MM.1S (cell line): ENCODE measurements at regions not wholly inside any gene's neighbourhood (a gene's known extent, or its start where the extent isn't known, plus 50 kb on each side); places are given as distances from the start of the nearest gene placed in this dataset.

Experiments used
- DNase-seq: peaks from one replicate; pipeline ENCODE4 v3.0.0-alpha.2; 2015
- H2AFZ ChIP-seq: fragments of 300-600 bp; sonication (generic); 2 replicates; pipeline ENCODE4 v1.6.0; 2016; ENCODE audit warnings: antibody characterized with exemption, low read length
- H3F3A ChIP-seq: fragments of 300-600 bp; sonication (generic); 2 replicates; pipeline ENCODE4 v1.6.1; 2016; ENCODE audit warnings: mild to moderate bottlenecking, antibody characterized with exemption, low read length, moderate library complexity, mixed read lengths; ENCODE audit not compliant: insufficient read depth
- H3K27ac ChIP-seq: fragments of 300-600 bp; sonication (generic); 2 replicates; pipeline ENCODE4 v1.5.1; 2016; ENCODE audit warnings: mild to moderate bottlenecking, low read length
- H3K27me3 ChIP-seq: fragments of 300-600 bp; sonication (generic); replicated peaks from 2 replicates; pipeline ENCODE4 v1.6.0; 2016; ENCODE audit warnings: low read length; ENCODE audit not compliant: insufficient read depth
- H3K36me3 ChIP-seq: fragments of 300-600 bp; sonication (generic); replicated peaks from 2 replicates; pipeline ENCODE4 v1.6.1; 2016; ENCODE audit warnings: mild to moderate bottlenecking, low read length, mixed read lengths; ENCODE audit not compliant: insufficient read depth
- H3K4me1 ChIP-seq: fragments of 300-600 bp; sonication (generic); 2 replicates; pipeline ENCODE4 v1.6.1; 2016; ENCODE audit warnings: low read length, mixed read lengths
- H3K4me2 ChIP-seq: fragments of 300-600 bp; sonication (generic); 2 replicates; pipeline ENCODE4 v1.6.0; 2016; ENCODE audit warnings: low read depth, low read length
- H3K4me3 ChIP-seq: fragments of 300-600 bp; sonication (generic); 2 replicates; pipeline ENCODE4 v1.5.1; 2016; ENCODE audit warnings: low read length, mixed read lengths
- H3K79me2 ChIP-seq: fragments of 300-600 bp; sonication (generic); 2 replicates; pipeline ENCODE4 v1.6.1; 2016; ENCODE audit warnings: mixed run types, low read length, mixed read lengths
- H3K9ac ChIP-seq: fragments of 300-600 bp; sonication (generic); 2 replicates; pipeline ENCODE4 v1.6.1; 2016; ENCODE audit warnings: low read length, mixed read lengths
- H3K9me2 ChIP-seq: fragments of 300-600 bp; sonication (generic); replicated peaks from 2 replicates; pipeline ENCODE4 v1.6.1; 2016; ENCODE audit warnings: mild to moderate bottlenecking, low read length, mixed read lengths; ENCODE audit not compliant: insufficient read depth
- H3K9me3 ChIP-seq: fragments of 300-600 bp; sonication (generic); replicated peaks from 2 replicates; pipeline ENCODE4 v1.6.1; 2016; ENCODE audit warnings: mild to moderate bottlenecking, low read length, mixed read lengths; ENCODE audit not compliant: insufficient read depth
- H4K20me1 ChIP-seq: fragments of 300-600 bp; sonication (generic); 2 replicates; pipeline ENCODE4 v1.6.1; 2016; ENCODE audit warnings: mild to moderate bottlenecking, low read length, moderate library complexity, mixed read lengths; ENCODE audit not compliant: insufficient read depth
- CTCF ChIP-seq: fragments of 300-600 bp; sonication (generic); IDR thresholded peaks from 2 replicates; pipeline ENCODE4 v1.5.1; 2016; ENCODE audit warnings: antibody characterized with exemption, low read length, mixed read lengths
- EZH2 ChIP-seq: fragments of 300-600 bp; sonication (generic); optimal IDR thresholded peaks from 2 replicates; pipeline ENCODE3; 2017; ENCODE audit warnings: low read depth, mild to moderate bottlenecking, antibody characterized with exemption, low read length, mixed read lengths
- EZH2phosphoT487 ChIP-seq: fragments of 300-600 bp; sonication (generic); IDR thresholded peaks from 2 replicates; pipeline ENCODE4 v1.6.1; 2018; ENCODE audit warnings: antibody characterized with exemption, low read length

- H3K9ac ChIP-seq, result no peak overlapping the region
- no peaks in the 10 kb centered on the region for H3F3A ChIP-seq
- no peak overlapping the region for H3K27ac ChIP-seq
- no peaks in the 10 kb centered on the region for H3K4me1 ChIP-seq
- no peaks in the 10 kb centered on the region for H3K36me3 ChIP-seq
- no peak for DNase-seq
- TF ChIP-seq EZH2 (no peak), CTCF (no peak), EZH2phosphoT487 (no peak)
- no peak overlapping the region for H3K4me2 ChIP-seq
- no peak overlapping the region for H2AFZ ChIP-seq
- H3K4me3 ChIP-seq, result no peak overlapping the region
- no peaks in the 10 kb centered on the region for H3K9me3 ChIP-seq
- H3K27me3 ChIP-seq, result no peaks in the 10 kb centered on the region
- no peaks in the 10 kb centered on the region for H4K20me1 ChIP-seq
- no peaks in the 10 kb centered on the region for H3K9me2 ChIP-seq
- H3K79me2 ChIP-seq, result no peaks in the 10 kb centered on the region
These were observed 298.9 kb downstream of the ATXN7L3B start for GRCh38 chr12:74836567-74836966.

GRCh38 chr12:74846116-74846515 is 308.5 kb downstream of the ATXN7L3B start:
- H3K27me3 ChIP-seq, result no peaks in the 10 kb centered on the region
- no peak overlapping the region for H3K4me3 ChIP-seq
- H3K79me2 ChIP-seq, result no peaks in the 10 kb centered on the region
- no peaks in the 10 kb centered on the region for H4K20me1 ChIP-seq
- no peak overlapping the region for H2AFZ ChIP-seq
- no peaks in the 10 kb centered on the region for H3K9me3 ChIP-seq
- H3K4me2 ChIP-seq, result no peak overlapping the region
- no peaks in the 10 kb centered on the region for H3K4me1 ChIP-seq
- TF ChIP-seq CTCF (no peak), EZH2phosphoT487 (no peak), EZH2 (no peak)
- no peaks in the 10 kb centered on the region for H3K36me3 ChIP-seq
- no peaks in the 10 kb centered on the region for H3K9me2 ChIP-seq
- DNase-seq, result no peak
- H3K9ac ChIP-seq, result no peak overlapping the region
- no peaks in the 10 kb centered on the region for H3F3A ChIP-seq
- no peak overlapping the region for H3K27ac ChIP-seq

DNA sequence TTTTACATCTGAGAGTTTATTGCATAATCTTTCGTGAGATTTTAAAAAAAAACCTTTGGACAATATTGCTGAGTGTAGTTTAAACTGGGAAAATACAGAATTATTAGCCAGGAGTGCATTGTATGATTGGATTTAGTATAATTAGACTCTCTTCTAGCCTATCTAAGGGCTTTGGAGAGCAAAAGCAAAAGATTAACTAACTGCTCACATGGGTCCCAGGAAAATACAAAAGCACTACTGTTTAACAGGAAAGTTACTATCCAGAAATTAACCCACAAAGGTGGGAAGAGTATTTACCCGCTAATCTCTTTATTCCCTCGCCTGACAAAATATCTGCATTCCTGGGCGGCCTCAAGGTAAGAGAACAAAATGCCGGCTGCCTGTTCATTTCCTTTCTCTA is 309.5 kb downstream of the ATXN7L3B start:
- H3K9me3 ChIP-seq, result no peaks in the 10 kb centered on the region
- DNase-seq, result no peak
- H3K36me3 ChIP-seq, result no peaks in the 10 kb centered on the region
- no peak overlapping the region for H2AFZ ChIP-seq
- no peaks in the 10 kb centered on the region for H3K79me2 ChIP-seq
- no peaks in the 10 kb centered on the region for H3K4me1 ChIP-seq
- H3K27me3 ChIP-seq, result no peaks in the 10 kb centered on the region
- no peak overlapping the region for H3K4me2 ChIP-seq
- H3F3A ChIP-seq, result no peaks in the 10 kb centered on the region
- H4K20me1 ChIP-seq, result no peaks in the 10 kb centered on the region
- no peak overlapping the region for H3K27ac ChIP-seq
- no peak overlapping the region for H3K9ac ChIP-seq
- TF ChIP-seq EZH2phosphoT487 (no peak), CTCF (no peak), EZH2 (no peak)
- no peaks in the 10 kb centered on the region for H3K9me2 ChIP-seq
- H3K4me3 ChIP-seq, result no peak overlapping the region
